ENCODE measurements at regions not wholly inside any gene's neighbourhood (a gene's known extent, or its start where the extent isn't known, plus 50 kb on each side); places are given as distances from the start of the nearest gene placed in this dataset.
"Not testable (repeated sequence)": the region's sequence is repeated elsewhere in the genome, so short reads cannot be mapped to it uniquely, and the experiment has no call there.

- no peak for DNase-seq (ENCODE audit: low read depth)
These were observed 255.9 kb downstream of the C11orf87 start for GRCh38 chr11:109677876-109678275.

GRCh38 chr11:109680127-109680526 lies 258.1 kb downstream of the C11orf87 start:
- DNase-seq (ENCODE audit: low read depth), result peak; percentile 11

GRCh38 chr11:109682788-109683187 lies 260.8 kb downstream of the C11orf87 start:
- not testable (repeated sequence) for DNase-seq (ENCODE audit: low read depth)

GRCh38 chr11:109695696-109696095 lies 273.7 kb downstream of the C11orf87 start:
- peak; percentile 21 for DNase-seq (ENCODE audit: low read depth)

- peak; percentile 66 for DNase-seq (ENCODE audit: low read depth)
These were observed 274.4 kb downstream of the C11orf87 start for GRCh38 chr11:109696191-109696897.

- peak; percentile 17 for DNase-seq (ENCODE audit: low read depth)
These were observed 275.3 kb downstream of the C11orf87 start for GRCh38 chr11:109697140-109697843.

- no peak for DNase-seq (ENCODE audit: low read depth)
These were observed 276.2 kb downstream of the C11orf87 start for GRCh38 chr11:109698237-109698636.

GRCh38 chr11:109704432-109704831 lies 282.4 kb downstream of the C11orf87 start:
- no peak for DNase-seq (ENCODE audit: low read depth)

- DNase-seq (ENCODE audit: low read depth), result no peak
These were observed 285.0 kb downstream of the C11orf87 start for GRCh38 chr11:109706945-109707344.

GRCh38 chr11:109707411-109707810 lies 285.4 kb downstream of the C11orf87 start:
- DNase-seq (ENCODE audit: low read depth), result no peak

GRCh38 chr11:109708184-109708583 lies 286.2 kb downstream of the C11orf87 start:
- no peak for DNase-seq (ENCODE audit: low read depth)

GRCh38 chr11:109714444-109714843 lies 292.5 kb downstream of the C11orf87 start:
- DNase-seq (ENCODE audit: low read depth), result not testable (repeated sequence)

- not testable (repeated sequence) for DNase-seq (ENCODE audit: low read depth)
These were observed 293.4 kb downstream of the C11orf87 start for GRCh38 chr11:109715424-109715823.

GRCh38 chr11:109726061-109726460 lies 304.1 kb downstream of the C11orf87 start:
- DNase-seq (ENCODE audit: low read depth), result no peak

GRCh38 chr11:109728056-109728455 lies 306.1 kb downstream of the C11orf87 start:
- DNase-seq (ENCODE audit: low read depth), result no peak

GRCh38 chr11:109729761-109730160 lies 307.8 kb downstream of the C11orf87 start:
- no peak for DNase-seq (ENCODE audit: low read depth)

- no peak for DNase-seq (ENCODE audit: low read depth)
These were observed 308.7 kb downstream of the C11orf87 start for GRCh38 chr11:109730669-109731068.

GRCh38 chr11:109731451-109731850 lies 309.5 kb downstream of the C11orf87 start:
- no peak for DNase-seq (ENCODE audit: low read depth)

GRCh38 chr11:109733245-109733644 lies 311.3 kb downstream of the C11orf87 start:
- DNase-seq (ENCODE audit: low read depth), result no peak

- DNase-seq (ENCODE audit: low read depth), result no peak
These were observed 312.6 kb downstream of the C11orf87 start for GRCh38 chr11:109734566-109734965.

GRCh38 chr11:109735128-109735527 lies 313.1 kb downstream of the C11orf87 start:
- no peak for DNase-seq (ENCODE audit: low read depth)

GRCh38 chr11:109739379-109739778 lies 317.4 kb downstream of the C11orf87 start:
- DNase-seq (ENCODE audit: low read depth), result no peak

- no peak for DNase-seq (ENCODE audit: low read depth)
These were observed 324.1 kb downstream of the C11orf87 start for GRCh38 chr11:109745996-109746625.

Data from GM04503 (cell line).